Gastroesophageal sphincter (tissue), 4 donors: ENCODE measurements at regions not wholly inside any gene's neighbourhood (a gene's known extent, or its start where the extent isn't known, plus 50 kb on each side); places are given as distances from the start of the nearest gene placed in this dataset.

Experiments used
- ATAC-seq: fragments of 150-250 bp; one replicate; pipeline ENCODE4 v1.9.1; 2016; ENCODE audit warnings: mild to moderate bottlenecking, moderate library complexity
- H3K27ac ChIP-seq, 4 donors: fragments of 200-600 bp; sonication (generic) in 3 of 4; 1 replicate in 3 of 4; 2 replicates in 1 of 4; pipeline ENCODE4 v1.5.1; 2016 to 2019
- H3K27me3 ChIP-seq: fragments of 200-600 bp; sonication (generic); one replicate; pipeline ENCODE4 v1.5.1; 2019
- H3K36me3 ChIP-seq, 2 donors: fragments of 200-600 bp; sonication (generic); one replicate each; pipeline ENCODE4 v1.5.1; 2019; ENCODE audit warnings: control low read depth in 1 of 2
- H3K4me1 ChIP-seq, 3 donors: fragments of 200-600 bp; sonication (generic); 1 replicate in 2 of 3; 2 replicates in 1 of 3; pipeline ENCODE4 v1.5.1; 2016 to 2019; ENCODE audit warnings: control low read depth in 2 of 3
- H3K4me3 ChIP-seq, 2 donors: fragments of 200-600 bp; sonication (generic); one replicate each; pipeline ENCODE4 v1.5.1; 2019; ENCODE audit warnings: mild to moderate bottlenecking in 1 of 2, moderate library complexity in 1 of 2
- H3K9me3 ChIP-seq, 3 donors: fragments of 200-600 bp; sonication (generic); one replicate each; pipeline ENCODE4 v1.5.1; 2017 to 2019; ENCODE audit warnings: control low read depth in 2 of 3
- EP300 ChIP-seq: sonication (generic); formaldehyde crosslinking; IDR thresholded peaks from one replicate; pipeline ENCODE4 v1.6.1; 2017; ENCODE audit warnings: antibody characterized with exemption, mild to moderate bottlenecking
- POLR2A ChIP-seq, 2 donors: fragments of 450-650 bp; IDR thresholded peaks; one replicate each; pipeline ENCODE4 v1.6.1; 2017; ENCODE audit warnings: antibody characterized with exemption in 2 of 2, mild to moderate bottlenecking in 2 of 2, moderate library complexity in 1 of 2
- POLR2AphosphoS5 ChIP-seq: sonication (generic); formaldehyde crosslinking; IDR thresholded peaks from one replicate; pipeline ENCODE4 v1.6.1; 2017; ENCODE audit warnings: antibody characterized with exemption
- WGBS, 2 donors: methylation state at CpG; one replicate each; pipeline ENCODE4 v1.1.5; 2018; ENCODE audit warnings: low coverage in 1 of 2; 5-methylcytosine and 5-hydroxymethylcytosine counted together
- TF ChIP-seq, protein P1 (sequence below), 4 experiments: fragments of 200-600 bp in 2 of 4; fragments of 450-650 bp in 2 of 4; sonication (generic) in 1 of 4; IDR thresholded peaks; one replicate each; pipeline ENCODE4 v1.5.1; 2017 to 2019; ENCODE audit warnings: antibody characterized with exemption in 4 of 4, mild to moderate bottlenecking in 2 of 4, moderate library complexity in 2 of 4

DNA sequence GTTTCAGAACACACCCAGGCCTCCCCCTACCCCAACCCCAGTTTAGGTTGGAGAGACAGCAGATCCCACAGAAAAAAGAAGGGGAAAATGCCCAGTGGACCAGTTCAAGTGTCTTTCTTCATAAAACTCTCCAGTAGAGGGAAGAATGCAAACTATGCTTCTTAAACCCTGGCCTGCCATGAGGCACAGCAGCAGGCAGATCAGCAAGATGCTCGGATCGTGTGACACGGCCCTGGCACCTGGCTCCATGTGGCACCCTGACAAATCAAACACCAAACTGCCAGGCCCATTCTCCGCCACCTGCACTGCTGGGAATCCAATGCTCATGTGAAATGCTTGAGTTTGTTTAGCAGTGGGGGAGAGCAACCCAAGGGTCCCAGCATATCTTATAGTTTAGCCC is 166.8 kb downstream of the SOX9 start:
- 56 to 80% methylated on average over 1 to 3 of the region's 4 CpGs for WGBS, 2 donors
- H3K27ac ChIP-seq = no peak overlapping the region
- TF ChIP-seq, protein P1, sequence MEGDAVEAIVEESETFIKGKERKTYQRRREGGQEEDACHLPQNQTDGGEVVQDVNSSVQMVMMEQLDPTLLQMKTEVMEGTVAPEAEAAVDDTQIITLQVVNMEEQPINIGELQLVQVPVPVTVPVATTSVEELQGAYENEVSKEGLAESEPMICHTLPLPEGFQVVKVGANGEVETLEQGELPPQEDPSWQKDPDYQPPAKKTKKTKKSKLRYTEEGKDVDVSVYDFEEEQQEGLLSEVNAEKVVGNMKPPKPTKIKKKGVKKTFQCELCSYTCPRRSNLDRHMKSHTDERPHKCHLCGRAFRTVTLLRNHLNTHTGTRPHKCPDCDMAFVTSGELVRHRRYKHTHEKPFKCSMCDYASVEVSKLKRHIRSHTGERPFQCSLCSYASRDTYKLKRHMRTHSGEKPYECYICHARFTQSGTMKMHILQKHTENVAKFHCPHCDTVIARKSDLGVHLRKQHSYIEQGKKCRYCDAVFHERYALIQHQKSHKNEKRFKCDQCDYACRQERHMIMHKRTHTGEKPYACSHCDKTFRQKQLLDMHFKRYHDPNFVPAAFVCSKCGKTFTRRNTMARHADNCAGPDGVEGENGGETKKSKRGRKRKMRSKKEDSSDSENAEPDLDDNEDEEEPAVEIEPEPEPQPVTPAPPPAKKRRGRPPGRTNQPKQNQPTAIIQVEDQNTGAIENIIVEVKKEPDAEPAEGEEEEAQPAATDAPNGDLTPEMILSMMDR (IDR thresholded peaks at IDR 0.05) = no peak
- TF ChIP-seq POLR2A (IDR thresholded peaks at IDR 0.05) = no peak
- ATAC-seq = no peak
- peaks cover 7% of the 10 kb centered on the region for H3K27me3 ChIP-seq
- no peaks in the 10 kb centered on the region for H3K9me3 ChIP-seq
- no peak overlapping the region for H3K4me3 ChIP-seq
- no peaks in the 10 kb centered on the region for H3K4me1 ChIP-seq
- H3K36me3 ChIP-seq = no peaks in the 10 kb centered on the region

- H3K36me3 ChIP-seq = no peaks in the 10 kb centered on the region
- no peak overlapping the region for H3K4me3 ChIP-seq
- H3K27me3 ChIP-seq = peaks cover 17% of the 10 kb centered on the region
- 64 to 93% methylated on average over 2 of the region's 3 CpGs for WGBS, 2 donors
- TF ChIP-seq EP300 (no peak), POLR2AphosphoS5 (no peak), POLR2A (IDR thresholded peaks at IDR 0.05) (no peak)
- TF ChIP-seq, protein P1 (IDR thresholded peaks at IDR 0.05) = no peak
- no peaks in the 10 kb centered on the region for H3K4me1 ChIP-seq
- no peak for ATAC-seq
- H3K9me3 ChIP-seq = no peaks in the 10 kb centered on the region
- no peak overlapping the region for H3K27ac ChIP-seq
These were observed 173.7 kb downstream of the SOX9 start for GRCh38 chr17:72294487-72294893.

GRCh38 chr17:72295916-72296315 is 175.1 kb downstream of the SOX9 start:
- Histone ChIP-seq H3K4me1 (no peaks in the 10 kb centered on the region), H3K36me3 (no peaks in the 10 kb centered on the region), H3K27me3 (peaks cover 21% of the 10 kb centered on the region), H3K27ac (no peak overlapping the region), H3K4me3 (no peak overlapping the region), H3K9me3 (no peaks in the 10 kb centered on the region)
- no peak for TF ChIP-seq POLR2AphosphoS5
- no peak for TF ChIP-seq EP300
- no peak for TF ChIP-seq POLR2A (IDR thresholded peaks at IDR 0.05)
- TF ChIP-seq, protein P1 (IDR thresholded peaks at IDR 0.05) = no peak
- WGBS, 2 donors = 47 to 82% methylated on average over 2 to 4 of the region's 4 CpGs
- no peak for ATAC-seq

DNA sequence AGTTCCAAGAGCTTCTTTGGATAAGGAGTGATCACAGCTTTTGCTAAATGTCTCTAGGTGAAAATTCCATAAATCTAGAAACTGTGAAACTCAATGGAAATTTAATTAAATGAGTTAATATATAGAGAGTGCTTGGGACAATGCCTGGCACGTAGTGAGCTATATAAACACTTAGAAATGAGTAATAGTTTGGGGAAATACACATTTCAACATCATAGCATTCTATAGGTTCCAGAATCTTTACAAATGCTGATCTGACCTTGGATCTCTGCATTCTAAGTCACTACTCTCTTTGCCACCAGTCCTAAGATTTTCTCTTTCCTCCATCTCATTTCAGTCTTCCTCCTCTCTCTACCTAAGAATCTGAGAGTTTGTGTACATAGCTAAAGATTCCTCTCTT is 175.6 kb downstream of the SOX9 start:
- no peak overlapping the region for H3K27ac ChIP-seq
- peaks cover 21% of the 10 kb centered on the region for H3K27me3 ChIP-seq
- no peak for ATAC-seq
- H3K4me1 ChIP-seq = no peaks in the 10 kb centered on the region
- no peaks in the 10 kb centered on the region for H3K9me3 ChIP-seq
- H3K4me3 ChIP-seq = no peak overlapping the region
- TF ChIP-seq POLR2A (IDR thresholded peaks at IDR 0.05) = no peak
- TF ChIP-seq POLR2AphosphoS5 = no peak
- no peak for TF ChIP-seq EP300
- TF ChIP-seq, protein P1 (IDR thresholded peaks at IDR 0.05) = no peak
- no peaks in the 10 kb centered on the region for H3K36me3 ChIP-seq
- 39 to 47% methylated on average over 1 of the region's 1 CpG for WGBS, 2 donors

DNA sequence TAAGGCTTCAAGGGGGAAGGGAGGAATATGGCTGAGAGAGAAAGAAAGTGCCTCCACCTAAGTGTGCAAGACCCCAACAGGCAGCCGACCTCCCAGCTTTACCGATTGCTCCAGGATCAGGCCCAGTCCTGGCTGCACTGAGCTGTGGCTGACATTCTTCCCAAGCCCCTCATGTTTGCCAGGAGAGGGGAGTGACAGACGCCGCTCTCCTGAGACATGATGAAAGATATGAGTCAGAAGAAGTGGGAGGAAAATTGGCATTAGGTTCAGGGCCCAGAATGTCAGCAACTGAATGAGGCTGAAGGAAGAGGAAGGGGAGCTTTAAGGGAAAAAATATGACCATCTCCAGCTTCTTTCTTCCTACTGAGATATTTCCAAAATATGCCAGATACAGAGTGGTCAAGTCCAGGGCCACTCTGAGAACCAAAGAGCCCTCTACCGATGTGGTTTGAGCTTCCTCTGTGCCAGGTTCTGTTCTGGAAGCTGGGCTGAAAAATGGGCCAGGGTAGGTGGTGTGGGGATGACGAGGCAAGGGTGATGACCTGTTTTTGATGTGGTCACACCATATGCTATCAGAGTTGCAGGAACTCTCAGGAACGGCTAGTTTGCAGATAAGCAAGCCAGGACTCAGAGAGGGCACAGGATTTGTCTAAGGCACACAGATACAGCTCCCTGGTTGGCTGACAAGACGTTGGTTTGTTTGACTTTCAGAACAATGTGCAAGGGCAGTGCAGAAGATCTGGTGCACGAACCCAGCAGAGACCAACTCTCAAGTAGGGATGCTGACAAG is 176.7 kb downstream of the SOX9 start:
- no peak for ATAC-seq
- no peaks in the 10 kb centered on the region for H3K36me3 ChIP-seq
- H3K27ac ChIP-seq = no peak overlapping the region
- WGBS, 2 donors = 67 to 70% methylated on average over 3 to 7 of the region's 9 CpGs
- peaks cover 14% of the 10 kb centered on the region for H3K27me3 ChIP-seq
- no peaks in the 10 kb centered on the region for H3K4me1 ChIP-seq
- H3K9me3 ChIP-seq = no peaks in the 10 kb centered on the region
- no peak overlapping the region for H3K4me3 ChIP-seq
- TF ChIP-seq POLR2AphosphoS5 = no peak
- no peak for TF ChIP-seq POLR2A (IDR thresholded peaks at IDR 0.05)
- TF ChIP-seq, protein P1 (IDR thresholded peaks at IDR 0.05) = no peak
- TF ChIP-seq EP300 = no peak
